ENCODE measurements at regions not wholly inside any gene's neighbourhood (a gene's known extent, or its start where the extent isn't known, plus 50 kb on each side); places are given as distances from the start of the nearest gene placed in this dataset.

GRCh38 chr6:126620719-126621118 lies 280.8 kb downstream of the CENPW start:
- CTCF ChIA-PET: no interaction called here
- POLR2A ChIA-PET: no interaction called here
- no peak for TF ChIP-seq USF1 (CRISPR knock-in tag; IDR thresholded peaks at IDR 0.05)
- TF ChIP-seq HMGA2 (CRISPR knock-in tag; IDR thresholded peaks at IDR 0.05): no peak
- no peak for TF ChIP-seq NFYB (CRISPR knock-in tag; conservative IDR thresholded peaks at IDR 0.05; ENCODE audit: low read depth)
- no peak for TF ChIP-seq AR (CRISPR knock-in tag; IDR thresholded peaks at IDR 0.05)
- TF ChIP-seq NR3C1 (CRISPR knock-in tag; conservative IDR thresholded peaks at IDR 0.05; ENCODE audit: low read depth): no peak
- TF ChIP-seq AFF4 (CRISPR knock-in tag; IDR thresholded peaks at IDR 0.05; ENCODE audit: borderline replicate concordance): no peak
- TF ChIP-seq ARID4B (CRISPR knock-in tag; IDR thresholded peaks at IDR 0.05; ENCODE audit: borderline replicate concordance): no peak
- no peak for TF ChIP-seq NFATC4 (CRISPR knock-in tag; IDR thresholded peaks at IDR 0.05)
- no peak for TF ChIP-seq SMAD4 (CRISPR knock-in tag; IDR thresholded peaks at IDR 0.05)
- TF ChIP-seq JAZF1 (CRISPR knock-in tag; IDR thresholded peaks at IDR 0.05): no peak
- TF ChIP-seq E2F4 (CRISPR knock-in tag; IDR thresholded peaks at IDR 0.05; ENCODE audit: borderline replicate concordance, low read depth): no peak
- no peak for TF ChIP-seq TP53 (CRISPR knock-in tag; IDR thresholded peaks at IDR 0.05)
- TF ChIP-seq MLX (CRISPR knock-in tag; IDR thresholded peaks at IDR 0.05): no peak
- TF ChIP-seq ATF6 (CRISPR knock-in tag; IDR thresholded peaks at IDR 0.05): no peak
- TF ChIP-seq ZBTB21 (CRISPR knock-in tag; IDR thresholded peaks at IDR 0.05; ENCODE audit: borderline replicate concordance): no peak
- TF ChIP-seq RELA (CRISPR knock-in tag; IDR thresholded peaks at IDR 0.05; ENCODE audit: borderline replicate concordance): no peak
- no peak for TF ChIP-seq GABPB1 (CRISPR knock-in tag; IDR thresholded peaks at IDR 0.05)
- TF ChIP-seq ZNF121 (CRISPR knock-in tag; IDR thresholded peaks at IDR 0.05): no peak
- TF ChIP-seq ZMAT4 (CRISPR knock-in tag; IDR thresholded peaks at IDR 0.05): no peak

More at GRCh38 chr6:126620719-126621118, 280.8 kb downstream of the CENPW start:
- no peaks in the 10 kb centered on the region for H3K4me1 Mint-ChIP-seq
- H3K27ac Mint-ChIP-seq: no peak overlapping the region
- H3K27me3 Mint-ChIP-seq (ENCODE audit: low read depth): no peaks in the 10 kb centered on the region
- H3K9me3 Mint-ChIP-seq: no peaks in the 10 kb centered on the region
- ATAC-seq (no peak), DNase-seq (ENCODE audit: low spot score) (no peak)
- H3K36me3 Mint-ChIP-seq: no peaks in the 10 kb centered on the region
- H3K4me3 Mint-ChIP-seq: no peak overlapping the region

Measured in WTC11 (cell line).